ENCODE measurements at regions not wholly inside any gene's neighbourhood (a gene's known extent, or its start where the extent isn't known, plus 50 kb on each side); places are given as distances from the start of the nearest gene placed in this dataset.

GRCh38 chr13:59513686-59514085 lies 650.0 kb downstream of the DIAPH3 start:
- TF ChIP-seq CTCF (IDR thresholded peaks at IDR 0.05 in 2 of 3, conservative IDR thresholded peaks at IDR 0.05 in 1 of 3; ENCODE audit: control insufficient read depth in 2 of 3, extremely low read depth in 1 of 3, insufficient read depth in 1 of 3, low read depth in 3 of 3, low read length in 3 of 3) (no peak), ZSCAN29 (IDR thresholded peaks at IDR 0.05) (no peak), CHD4 (IDR thresholded peaks at IDR 0.05) (no peak), MEF2A (IDR thresholded peaks at IDR 0.05; ENCODE audit: insufficient read depth, low read depth, low read length) (no peak)
